ENCODE measurements at regions not wholly inside any gene's neighbourhood (a gene's known extent, or its start where the extent isn't known, plus 50 kb on each side); places are given as distances from the start of the nearest gene placed in this dataset.

- DNase-seq = peak; percentile 46
Observed at GRCh38 chr2:150606380-150607060, 119.1 kb upstream of the RND3 start.

- DNase-seq = no peak
Observed at GRCh38 chr2:150605664-150606063, 118.2 kb upstream of the RND3 start.

GRCh38 chr2:150601280-150602038 is 114.0 kb upstream of the RND3 start:
- DNase-seq = no peak

GRCh38 chr2:150599889-150600288 is 112.4 kb upstream of the RND3 start:
- no peak for DNase-seq

- no peak for DNase-seq
Observed at GRCh38 chr2:150598383-150598782, 110.9 kb upstream of the RND3 start.

GRCh38 chr2:150595803-150596470 is 108.5 kb upstream of the RND3 start:
- no peak for DNase-seq

- DNase-seq = no peak
Observed at GRCh38 chr2:150594299-150594698, 106.8 kb upstream of the RND3 start.

- no peak for DNase-seq
Observed at GRCh38 chr2:150591496-150592285, 104.2 kb upstream of the RND3 start.

GRCh38 chr2:150589681-150590080 is 102.2 kb upstream of the RND3 start:
- no peak for DNase-seq

GRCh38 chr2:150588506-150588870 is 101.0 kb upstream of the RND3 start:
- no peak for DNase-seq

GRCh38 chr2:150587547-150588505 is 100.4 kb upstream of the RND3 start:
- no peak for DNase-seq

GRCh38 chr2:150586858-150587257 is 99.4 kb upstream of the RND3 start:
- DNase-seq = no peak

GRCh38 chr2:150585221-150585971 is 97.9 kb upstream of the RND3 start:
- DNase-seq = no peak

GRCh38 chr2:150584081-150584480 is 96.6 kb upstream of the RND3 start:
- DNase-seq = no peak

- DNase-seq = no peak
Observed at GRCh38 chr2:150581717-150582472, 94.4 kb upstream of the RND3 start.

- no peak for DNase-seq
Observed at GRCh38 chr2:150578481-150578880, 91.0 kb upstream of the RND3 start.

GRCh38 chr2:150575861-150576260 is 88.4 kb upstream of the RND3 start:
- no peak for DNase-seq

- no peak for DNase-seq
Observed at GRCh38 chr2:150572961-150573395, 85.5 kb upstream of the RND3 start.

GRCh38 chr2:150572194-150572766 is 84.8 kb upstream of the RND3 start:
- DNase-seq = no peak

GRCh38 chr2:150571121-150571520 is 83.7 kb upstream of the RND3 start:
- no peak for DNase-seq
